Liver (tissue), 8 donors: ENCODE measurements at regions not wholly inside any gene's neighbourhood (a gene's known extent, or its start where the extent isn't known, plus 50 kb on each side); places are given as distances from the start of the nearest gene placed in this dataset.

Experiments
- DNase-seq: peaks from one replicate; pipeline ENCODE4 v3.0.0-alpha.2; 2017; ENCODE audit warnings: low spot score
- H3K27ac ChIP-seq, 2 donors: one replicate each; pipeline ENCODE4 v1.7.0; 2013; ENCODE audit warnings: inconsistent platforms in 2 of 2, low read length in 2 of 2, control low read depth in 1 of 2, low read depth in 1 of 2, mild to moderate bottlenecking in 1 of 2
- H3K27me3 ChIP-seq, 4 donors: one replicate each; pipeline versions ENCODE4 v1.6.1 to v1.7.0; 2013; ENCODE audit warnings: low read length in 3 of 4, inconsistent platforms in 1 of 4, mild to moderate bottlenecking in 1 of 4, moderate library complexity in 1 of 4; ENCODE audit not compliant: control insufficient read depth in 4 of 4, insufficient read depth in 4 of 4
- H3K36me3 ChIP-seq, 4 donors: one replicate each; pipeline versions ENCODE4 v1.6.1 to v1.7.0; 2013; ENCODE audit warnings: low read length in 3 of 4, mild to moderate bottlenecking in 3 of 4, low read depth in 1 of 4, moderate library complexity in 1 of 4; ENCODE audit not compliant: control insufficient read depth in 4 of 4, insufficient read depth in 3 of 4
- H3K4me1 ChIP-seq, 4 donors: one replicate each; pipeline versions ENCODE4 v1.6.1 to v1.7.0; 2013; ENCODE audit warnings: low read length in 3 of 4, mild to moderate bottlenecking in 3 of 4, moderate library complexity in 1 of 4; ENCODE audit not compliant: control insufficient read depth in 4 of 4, insufficient read depth in 4 of 4
- H3K4me3 ChIP-seq, 3 donors: one replicate each; pipeline versions ENCODE4 v1.6.1 to v1.7.0; 2013; ENCODE audit warnings: low read length in 3 of 3, control low read depth in 1 of 3, low read depth in 1 of 3, mild to moderate bottlenecking in 1 of 3
- H3K9ac ChIP-seq, 2 donors: one replicate each; pipeline ENCODE4 v1.7.0; 2013; ENCODE audit warnings: low read length in 2 of 2, mild to moderate bottlenecking in 2 of 2, moderate library complexity in 2 of 2, control low read depth in 1 of 2, low read depth in 1 of 2
- H3K9me3 ChIP-seq, 4 donors: one replicate each; pipeline versions ENCODE4 v1.6.1 to v1.7.0; 2013; ENCODE audit warnings: low read length in 3 of 4; ENCODE audit not compliant: control insufficient read depth in 4 of 4
- ATF3 ChIP-seq: IDR thresholded peaks from 2 replicates; pipeline ENCODE4 v1.6.1; 2016; ENCODE audit warnings: antibody characterized with exemption
- CTCF ChIP-seq: fragments of 150-350 bp; IDR thresholded peaks from 2 replicates; pipeline ENCODE4 v1.5.1; 2017; ENCODE audit warnings: improper control_type of control experiment, low read depth, low read length; ENCODE audit not compliant: missing input control
- EGR1 ChIP-seq, 2 donors: IDR thresholded peaks; 2 replicates each; pipeline ENCODE4 v1.6.1; 2016 to 2018; ENCODE audit warnings: antibody characterized with exemption in 2 of 2, low read depth in 2 of 2
- FOXA1 ChIP-seq: IDR thresholded peaks from 2 replicates; pipeline ENCODE4 v1.6.1; 2016; ENCODE audit warnings: antibody characterized with exemption
- FOXA2 ChIP-seq: IDR thresholded peaks from 2 replicates; pipeline ENCODE4 v1.6.1; 2016; ENCODE audit warnings: antibody characterized with exemption
- GABPA ChIP-seq, 2 donors: IDR thresholded peaks in 1 of 2; conservative IDR thresholded peaks in 1 of 2; 2 replicates each; pipeline ENCODE4 v1.6.1; 2016; ENCODE audit warnings: antibody characterized with exemption in 2 of 2, mild to moderate bottlenecking in 1 of 2, moderate library complexity in 1 of 2
- HNF4A ChIP-seq, 2 donors: conservative IDR thresholded peaks; 2 replicates each; pipeline ENCODE4 v1.6.1; 2016; ENCODE audit warnings: antibody characterized with exemption in 2 of 2, mild to moderate bottlenecking in 2 of 2
- MAX ChIP-seq: IDR thresholded peaks from 2 replicates; pipeline ENCODE4 v1.6.1; 2016; ENCODE audit warnings: antibody characterized with exemption
- NR2F2 ChIP-seq: IDR thresholded peaks from 2 replicates; pipeline ENCODE4 v1.6.1; 2016; ENCODE audit warnings: antibody characterized with exemption
- RAD21 ChIP-seq, 2 donors: IDR thresholded peaks; 2 replicates each; pipeline ENCODE4 v1.6.1; 2016; ENCODE audit warnings: antibody characterized with exemption in 2 of 2, mild to moderate bottlenecking in 2 of 2
- REST ChIP-seq: IDR thresholded peaks from 2 replicates; pipeline ENCODE4 v1.6.1; 2016; ENCODE audit warnings: antibody characterized with exemption, mild to moderate bottlenecking
- RXRA ChIP-seq, 2 donors: IDR thresholded peaks; 2 replicates each; pipeline ENCODE4 v1.6.1; 2017 to 2018; ENCODE audit warnings: antibody characterized with exemption in 2 of 2, mild to moderate bottlenecking in 1 of 2
- SP1 ChIP-seq: IDR thresholded peaks from 2 replicates; pipeline ENCODE4 v1.6.1; 2018; ENCODE audit warnings: antibody characterized with exemption, mild to moderate bottlenecking
- TAF1 ChIP-seq: conservative IDR thresholded peaks from 2 replicates; pipeline ENCODE4 v1.6.1; 2016; ENCODE audit warnings: antibody characterized with exemption, mild to moderate bottlenecking
- YY1 ChIP-seq: IDR thresholded peaks from 2 replicates; pipeline ENCODE4 v1.6.1; 2016; ENCODE audit warnings: antibody characterized with exemption, mild to moderate bottlenecking
- ZBTB33 ChIP-seq: IDR thresholded peaks from 2 replicates; pipeline ENCODE4 v1.6.1; 2016; ENCODE audit warnings: antibody characterized with exemption
- WGBS: extraction: QIAGEN DNeasy Blood & Tissue Kit; methylation state at CpG from one replicate; pipeline ENCODE4 v1.1.7; 2013; 5-methylcytosine and 5-hydroxymethylcytosine counted together
- donor health status: healthy.
- donor health status: healthy.
- donor health status: healthy.
- donor health status: healthy.
- donor health status: healthy.

- TF ChIP-seq REST (no peak), FOXA2 (no peak), NR2F2 (no peak)
These were observed 372.6 kb downstream of the SEC23A start (continued) for GRCh38 chr14:38730420-38730819.

- no peak for DNase-seq
- Histone ChIP-seq H3K4me1 (no peaks in the 10 kb centered on the region), H3K4me3 (no peak overlapping the region), H3K27ac (no peak overlapping the region), H3K27me3 (no peaks in the 10 kb centered on the region), H3K36me3 (no peaks in the 10 kb centered on the region), H3K9me3 (no peaks in the 10 kb centered on the region), H3K9ac (no peak overlapping the region)
- WGBS = 88% methylated on average over 12 of the region's 12 CpGs
- TF ChIP-seq EGR1 (IDR thresholded peaks at IDR 0.05; ENCODE audit: low read depth in 2 of 2) (no peak), RAD21 (IDR thresholded peaks at IDR 0.05) (no peak), TAF1 (no peak), MAX (no peak), GABPA (IDR thresholded peaks at IDR 0.05 in 1 of 2, conservative IDR thresholded peaks at IDR 0.05 in 1 of 2) (no peak), YY1 (no peak), SP1 (no peak), CTCF (no peak), ATF3 (no peak), HNF4A (conservative IDR thresholded peaks at IDR 0.05) (no peak), RXRA (IDR thresholded peaks at IDR 0.05) (no peak), ZBTB33 (no peak), REST (no peak), FOXA1 (no peak)
These were observed 375.3 kb downstream of the SEC23A start for GRCh38 chr14:38727731-38728130.
